Aorta (tissue), 5 donors: ENCODE measurements at regions not wholly inside any gene's neighbourhood (a gene's known extent, or its start where the extent isn't known, plus 50 kb on each side); places are given as distances from the start of the nearest gene placed in this dataset.
"Not testable (repeated sequence)": the region's sequence is repeated elsewhere in the genome, so short reads cannot be mapped to it uniquely, and the experiment has no call there.

Experiments
- ATAC-seq: fragments of 200-7000 bp; cut with Tn5 transposase; one replicate; pipeline ENCODE4 v1.9.1; 2022; ENCODE audit warnings: moderate library complexity; ENCODE audit not compliant: low FRiP score
- DNase-seq, 2 donors: peaks; one replicate each; pipeline ENCODE4 v3.0.0-alpha.2; 2020
- H3K27ac ChIP-seq, 2 donors: one replicate each; pipeline ENCODE4 v1.5.1; 2013; ENCODE audit warnings: low read length in 2 of 2, mild to moderate bottlenecking in 2 of 2, moderate library complexity in 2 of 2, control low read depth in 1 of 2, inconsistent platforms in 1 of 2, low read depth in 1 of 2
- H3K27me3 ChIP-seq, 2 donors: one replicate each; pipeline ENCODE4 v1.6.1; 2013; ENCODE audit warnings: control low read depth in 1 of 2, low read length in 1 of 2, mild to moderate bottlenecking in 1 of 2, moderate library complexity in 1 of 2; ENCODE audit not compliant: insufficient read depth in 2 of 2, control insufficient read depth in 1 of 2
- H3K36me3 ChIP-seq, 2 donors: one replicate each; pipeline ENCODE4 v1.6.1; 2013; ENCODE audit warnings: control low read depth in 1 of 2, low read length in 1 of 2, mild to moderate bottlenecking in 1 of 2; ENCODE audit not compliant: insufficient read depth in 2 of 2, control insufficient read depth in 1 of 2
- H3K4me1 ChIP-seq, 2 donors: one replicate each; pipeline ENCODE4 v1.6.1; 2013; ENCODE audit warnings: low read length in 2 of 2, control low read depth in 1 of 2, mild to moderate bottlenecking in 1 of 2, moderate library complexity in 1 of 2; ENCODE audit not compliant: insufficient read depth in 2 of 2, control insufficient read depth in 1 of 2
- H3K4me3 ChIP-seq, 2 donors: one replicate each; pipeline ENCODE4 v1.5.1; 2013; ENCODE audit warnings: low read length in 2 of 2, control low read depth in 1 of 2, mild to moderate bottlenecking in 1 of 2
- H3K9me3 ChIP-seq: one replicate; pipeline ENCODE4 v1.6.1; 2013; ENCODE audit warnings: mild to moderate bottlenecking, low read length; ENCODE audit not compliant: control insufficient read depth
- WGBS, 2 donors: extraction: QIAGEN DNeasy Blood & Tissue Kit; methylation state at CpG; one replicate each; pipeline ENCODE4 v1.1.7; 2013; 5-methylcytosine and 5-hydroxymethylcytosine counted together
- intact Hi-C, 2 donors: fragments of 100-400 bp; cut with DNase I; formaldehyde crosslinking; loops; one replicate each; pipeline versions ENCODE4 v1.14.2 to v1.15.0; 2022
- donor health status: healthy with polysubstance abuse.
- donor health status: Bipolar disorder and iron deficiency.
- donor health status: DM: no; HTN: no; CAD: no.
- donor health status: DM: no; HTN: no; CAD: no.
- donor health status: DM: yes; HTN: yes; CAD: no.

DNA sequence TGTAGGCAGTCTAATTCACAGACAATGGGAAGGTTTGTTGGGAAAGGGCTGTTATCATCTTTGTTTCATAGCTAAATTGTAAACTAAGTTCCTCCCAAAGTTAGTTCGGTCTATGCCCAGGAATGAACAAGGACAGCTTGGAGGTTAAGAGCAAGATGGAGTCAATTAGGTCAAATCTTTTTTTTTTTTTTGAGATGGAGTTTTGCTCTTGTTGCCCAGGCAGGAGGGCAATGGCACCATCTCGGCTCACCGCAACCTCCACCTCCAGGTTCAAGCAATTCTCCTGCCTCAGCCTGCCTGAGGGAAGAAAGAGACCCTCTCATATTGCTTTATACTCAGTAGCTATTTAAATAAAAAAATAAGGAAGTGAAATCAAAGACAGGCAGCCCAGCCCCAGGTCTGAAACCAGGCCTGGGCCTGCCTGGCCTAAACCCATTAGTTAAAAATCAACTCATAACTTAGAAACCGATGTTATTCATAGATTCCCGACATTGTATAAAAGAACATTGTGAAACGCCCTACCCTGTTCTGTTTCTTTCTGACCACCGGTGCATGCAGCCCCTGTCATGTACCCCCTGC lies 297.4 kb upstream of the SGCG start:
- DNase-seq (no peak), ATAC-seq (no peak)
- Histone ChIP-seq H3K27me3 (no peaks in the 10 kb centered on the region), H3K27ac (no peak overlapping the region), H3K4me3 (no peak overlapping the region), H3K9me3 (no peaks in the 10 kb centered on the region), H3K36me3 (no peaks in the 10 kb centered on the region), H3K4me1 (no peaks in the 10 kb centered on the region)
- WGBS, 2 donors: 85 to 96% methylated on average over 7 of the region's 7 CpGs
- intact Hi-C loops: no loop called here

DNA sequence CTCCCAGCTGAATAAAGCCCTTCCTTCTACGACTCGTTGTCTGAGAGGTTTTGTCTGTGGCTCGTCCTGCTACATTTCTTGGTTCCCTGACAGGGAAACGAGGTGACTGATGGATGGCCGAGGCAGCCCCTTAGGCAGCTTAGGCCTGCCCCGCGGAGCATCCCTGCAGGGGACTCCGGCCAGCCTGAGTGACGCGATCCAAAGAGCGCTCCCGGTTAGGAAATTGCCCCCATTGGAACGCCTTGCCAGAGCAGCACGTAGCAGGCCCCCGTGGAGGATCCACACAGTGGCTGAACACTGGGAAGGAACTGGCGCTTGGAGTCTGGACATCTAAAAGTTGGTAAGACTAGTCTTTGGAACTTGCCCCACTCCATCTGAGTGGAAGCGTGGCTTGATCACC lies 296.8 kb upstream of the SGCG start:
- Histone ChIP-seq H3K27ac (no peak overlapping the region), H3K27me3 (no peaks in the 10 kb centered on the region), H3K36me3 (no peaks in the 10 kb centered on the region), H3K9me3 (no peaks in the 10 kb centered on the region), H3K4me3 (no peak overlapping the region), H3K4me1 (no peaks in the 10 kb centered on the region)
- no peak for DNase-seq
- intact Hi-C loops: no loop called here
- WGBS, 2 donors: 76 to 85% methylated on average over 17 of the region's 17 CpGs
- no peak for ATAC-seq

DNA sequence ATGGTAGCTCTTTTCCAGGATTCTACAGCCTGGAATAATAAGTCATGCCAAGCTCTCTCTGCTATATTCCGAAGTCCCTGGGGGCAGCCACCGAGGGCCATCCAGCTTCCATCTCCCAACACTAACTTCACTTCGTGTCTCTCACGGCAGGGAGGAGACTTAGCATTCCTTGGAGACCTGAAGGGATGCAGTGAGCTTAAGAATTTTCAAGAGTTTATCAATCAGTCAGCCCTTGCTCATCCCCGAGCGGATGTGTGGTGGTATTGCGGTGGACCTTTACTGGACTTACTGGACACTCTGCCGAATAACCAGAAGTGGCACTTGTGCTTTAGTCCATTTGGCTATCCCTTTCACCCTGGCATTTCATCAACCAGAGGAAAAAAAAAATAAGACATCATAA lies 294.7 kb upstream of the SGCG start:
- DNase-seq, H3K27me3 ChIP-seq, H3K4me3 ChIP-seq, H3K27ac ChIP-seq, ATAC-seq, H3K9me3 ChIP-seq, H3K4me1 ChIP-seq, H3K36me3 ChIP-seq, intact Hi-C loops: not testable (repeated sequence)
- 89 to 96% methylated on average over 7 to 8 of the region's 8 CpGs for WGBS, 2 donors

DNA sequence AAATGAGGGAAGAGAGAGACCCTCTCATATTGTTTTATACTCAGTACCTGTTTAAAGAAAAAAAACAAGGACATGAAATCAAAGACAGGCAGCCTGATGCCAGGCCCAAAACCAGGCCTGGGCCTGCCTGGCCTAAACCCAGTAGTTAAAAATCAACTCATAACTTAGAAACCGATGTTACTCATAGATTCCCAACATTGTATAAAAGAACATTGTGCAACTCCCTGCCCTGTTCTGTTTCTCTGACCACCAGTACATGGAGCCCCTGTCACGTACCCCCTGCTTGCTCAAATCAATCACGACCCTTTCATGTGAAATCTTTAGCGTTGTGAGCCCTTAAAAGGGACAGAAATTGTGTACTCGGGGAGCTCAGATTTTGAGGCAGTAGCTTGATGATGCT lies 291.4 kb upstream of the SGCG start:
- H3K4me1 ChIP-seq, ATAC-seq, H3K36me3 ChIP-seq, intact Hi-C loops, H3K4me3 ChIP-seq, DNase-seq, H3K27ac ChIP-seq, H3K27me3 ChIP-seq, H3K9me3 ChIP-seq: not testable (repeated sequence)
- 93 to 96% methylated on average over 5 of the region's 5 CpGs for WGBS, 2 donors

DNA sequence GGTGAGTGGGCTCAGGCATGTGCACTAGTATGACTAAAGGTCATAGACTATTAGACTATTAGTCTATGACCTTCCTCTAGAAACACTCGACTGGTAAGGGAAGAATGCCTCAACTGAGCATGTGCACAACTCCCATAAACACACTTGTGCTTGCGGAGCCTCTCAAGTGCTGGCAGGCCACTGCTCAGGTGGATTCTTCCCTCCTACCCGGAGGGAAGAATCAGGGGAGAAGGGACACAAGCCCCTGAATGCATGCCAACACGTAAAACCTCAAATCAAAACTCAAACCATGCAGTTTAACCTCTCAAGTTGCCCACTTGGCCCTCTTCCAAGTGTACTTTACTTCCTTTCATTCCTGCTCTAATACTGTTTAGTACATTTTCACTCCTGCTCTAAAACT lies 287.6 kb upstream of the SGCG start:
- H3K27ac ChIP-seq: no peak overlapping the region

DNA sequence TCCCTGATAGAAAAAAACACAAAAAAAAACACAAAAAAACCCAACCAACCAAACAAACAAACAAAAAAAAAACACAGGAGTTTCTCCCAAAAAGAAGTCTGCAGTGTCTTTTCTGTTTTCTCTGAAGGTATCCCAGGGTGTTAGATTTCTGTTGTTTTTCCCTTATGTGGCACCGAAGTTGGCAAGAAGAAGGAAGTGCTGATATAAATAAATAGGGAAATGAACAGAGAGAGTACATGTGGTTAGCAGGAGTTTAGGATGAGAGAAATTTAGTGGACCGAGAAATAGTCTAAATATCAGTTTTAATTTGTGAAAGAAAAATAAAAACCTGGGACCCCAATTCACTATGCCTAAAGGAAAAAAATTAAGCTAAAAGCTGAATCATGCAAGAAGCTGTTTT lies 287.0 kb upstream of the SGCG start:
- intact Hi-C loops: no loop called here
- Histone ChIP-seq H3K9me3 (no peaks in the 10 kb centered on the region), H3K4me3 (no peak overlapping the region), H3K27ac (no peak overlapping the region), H3K36me3 (no peaks in the 10 kb centered on the region), H3K27me3 (no peaks in the 10 kb centered on the region), H3K4me1 (no peaks in the 10 kb centered on the region)
- 48 to 50% methylated on average over 2 of the region's 2 CpGs for WGBS, 2 donors
- ATAC-seq (no peak), DNase-seq (no peak)

More for the DNA sequence above, 287.6 kb upstream of the SGCG start:
- Histone ChIP-seq H3K9me3 (no peaks in the 10 kb centered on the region), H3K27me3 (no peaks in the 10 kb centered on the region), H3K36me3 (no peaks in the 10 kb centered on the region), H3K4me3 (no peak overlapping the region), H3K4me1 (no peaks in the 10 kb centered on the region)
- ATAC-seq: no peak
- 46 to 71% methylated on average over 4 of the region's 4 CpGs for WGBS, 2 donors
- DNase-seq: no peak
- intact Hi-C loops: no loop called here

DNA sequence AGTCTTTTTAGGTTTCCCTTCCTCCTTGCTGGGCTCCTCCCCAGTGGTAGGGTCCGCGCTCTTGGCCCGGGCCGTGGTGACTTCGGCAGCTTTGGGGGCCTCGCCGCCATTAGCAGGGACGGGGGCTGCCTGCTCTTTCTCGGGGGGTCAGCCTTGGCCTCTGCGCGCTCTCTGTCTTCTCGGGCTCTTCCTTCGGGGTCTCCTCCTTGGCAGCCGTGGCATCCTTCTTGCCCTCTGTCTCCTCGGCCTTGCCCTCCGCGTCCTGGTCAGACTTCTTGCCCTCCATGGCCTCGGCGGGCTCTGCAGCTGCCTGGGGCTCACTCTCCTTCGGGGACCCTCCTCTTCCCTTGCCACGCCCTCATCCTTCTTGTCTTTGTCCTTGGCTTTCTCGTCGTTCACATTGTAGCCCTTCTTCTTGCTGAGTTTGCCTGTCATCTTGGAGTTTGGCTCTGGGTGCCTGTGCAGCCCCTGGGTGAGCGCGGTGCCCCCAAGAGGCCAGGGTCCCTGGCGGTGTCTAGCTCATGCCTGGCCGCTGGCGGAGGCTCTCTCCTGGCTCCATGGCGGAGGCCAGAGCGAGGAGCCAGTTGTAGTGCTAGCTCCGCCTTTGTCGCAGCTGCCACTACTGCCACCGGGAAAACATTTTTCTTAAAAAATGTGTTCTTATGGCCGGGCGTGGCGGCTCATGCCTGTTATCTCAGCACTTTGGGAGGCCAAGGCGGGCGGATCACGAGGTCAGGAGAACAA lies 283.0 kb upstream of the SGCG start:
- Histone ChIP-seq H3K4me3 (no peak overlapping the region), H3K36me3 (no peaks in the 10 kb centered on the region), H3K27me3 (no peaks in the 10 kb centered on the region), H3K27ac (no peak overlapping the region), H3K4me1 (no peaks in the 10 kb centered on the region), H3K9me3 (no peaks in the 10 kb centered on the region)
- intact Hi-C loops: no loop called here
- DNase-seq: no peak
- no peak for ATAC-seq
- 92 to 94% methylated on average over 36 to 39 of the region's 39 CpGs for WGBS, 2 donors

DNA sequence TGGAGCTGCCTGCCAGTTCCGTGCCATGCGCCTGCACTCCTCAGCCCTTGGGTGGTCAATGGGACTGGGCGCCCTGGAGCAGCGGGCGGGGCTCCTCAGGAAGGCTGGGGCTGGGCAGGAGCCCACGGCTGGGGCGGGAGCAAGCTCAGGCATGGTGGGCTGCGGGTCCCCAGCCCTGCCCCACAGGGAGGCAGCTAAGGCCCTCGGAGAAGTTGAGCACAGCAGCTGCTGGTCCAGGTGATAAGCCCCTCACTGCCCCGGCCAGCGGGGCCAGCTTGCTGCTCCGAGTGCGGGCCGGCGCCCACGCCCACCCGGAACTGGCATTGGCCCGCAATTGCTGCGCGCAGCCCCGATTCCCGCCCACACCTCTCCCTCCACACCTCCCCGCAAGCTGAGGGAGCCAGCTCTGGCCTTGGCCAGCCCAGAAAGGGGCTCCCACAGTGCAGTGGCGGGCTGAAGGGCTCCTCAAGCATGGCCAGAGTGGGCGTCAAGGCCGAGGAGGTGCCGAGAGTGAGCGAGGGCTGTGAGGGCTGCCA lies 280.3 kb upstream of the SGCG start:
- 89 to 96% methylated on average over 27 to 28 of the region's 28 CpGs for WGBS, 2 donors
- peak in 1 of 2 donors; percentile 61 for DNase-seq
- H3K27ac ChIP-seq, H3K36me3 ChIP-seq, intact Hi-C loops, H3K9me3 ChIP-seq, H3K4me1 ChIP-seq, H3K4me3 ChIP-seq, ATAC-seq, H3K27me3 ChIP-seq: not testable (repeated sequence)

DNA sequence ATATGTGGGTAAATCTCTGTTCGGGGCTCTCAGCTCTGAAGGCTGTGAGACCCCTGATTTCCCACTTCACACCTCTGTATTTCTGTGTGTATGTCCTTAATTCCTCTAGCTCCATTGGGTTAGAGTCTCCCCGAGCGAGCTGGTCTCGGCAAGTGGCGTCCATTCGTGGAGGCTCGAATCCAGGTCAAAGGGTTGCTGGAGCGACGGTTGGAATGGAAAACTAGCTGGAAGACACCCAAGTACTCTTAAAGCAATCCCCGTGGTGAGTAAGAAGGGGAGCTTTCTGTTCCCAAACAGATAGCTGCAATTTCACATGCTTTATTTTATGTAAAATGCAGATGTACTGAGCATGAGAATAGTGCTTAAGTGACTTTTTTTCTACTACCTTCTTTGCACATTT lies 277.5 kb upstream of the SGCG start:
- 77 to 85% methylated on average over 10 of the region's 10 CpGs for WGBS, 2 donors
- Histone ChIP-seq H3K4me1 (no peaks in the 10 kb centered on the region), H3K27me3 (no peaks in the 10 kb centered on the region), H3K27ac (no peak overlapping the region), H3K4me3 (no peak overlapping the region), H3K9me3 (no peaks in the 10 kb centered on the region), H3K36me3 (no peaks in the 10 kb centered on the region)
- DNase-seq: no peak
- no peak for ATAC-seq
- intact Hi-C loops: no loop called here
